WTC11 (cell line): ENCODE measurements at regions not wholly inside any gene's neighbourhood (a gene's known extent, or its start where the extent isn't known, plus 50 kb on each side); places are given as distances from the start of the nearest gene placed in this dataset.

Source experiments
- ATAC-seq: fragments of 200-7000 bp; cut with Tn5 transposase; 2 replicates; pipeline ENCODE4 v1.10.0; 2021; ENCODE audit warnings: mild to moderate bottlenecking, moderate library complexity
- CTCF ChIA-PET: fragments of 300-600 bp; sonication (Branson Sonifier 250); formaldehyde crosslinking; loops from one replicate; lab custom pipeline; 2021; ENCODE audit warnings: antibody characterized with exemption; lab: Charles Lee
- POLR2A ChIA-PET: fragments of 350-600 bp; sonication (Branson Sonifier 250); formaldehyde crosslinking; loops from one replicate; lab custom pipeline; 2021; ENCODE audit warnings: antibody characterized with exemption; lab: Charles Lee
- DNase-seq: peaks from one replicate; pipeline ENCODE4 v3.0.0; 2021; ENCODE audit warnings: low spot score
- H3K27ac Mint-ChIP-seq: 2 replicates; pipeline ENCODE4 v1.8.0; 2021; ENCODE audit warnings: mixed read lengths
- H3K27me3 Mint-ChIP-seq: 2 replicates; pipeline ENCODE4 v1.8.0; 2021; ENCODE audit warnings: low read depth, mild to moderate bottlenecking, moderate library complexity, mixed read lengths
- H3K36me3 Mint-ChIP-seq: 2 replicates; pipeline ENCODE4 v1.8.0; 2021; ENCODE audit warnings: mixed read lengths
- H3K4me1 Mint-ChIP-seq: 2 replicates; pipeline ENCODE4 v1.8.0; 2022; ENCODE audit warnings: mixed read lengths
- H3K4me3 Mint-ChIP-seq: 2 replicates; pipeline ENCODE4 v1.8.0; 2021; ENCODE audit warnings: mild to moderate bottlenecking, moderate library complexity, mixed read lengths
- H3K9me3 Mint-ChIP-seq: 2 replicates; pipeline ENCODE4 v1.8.0; 2021; ENCODE audit warnings: mixed read lengths
- CREB1 ChIP-seq: sonication (generic); formaldehyde crosslinking; IDR thresholded peaks from 2 replicates; pipeline ENCODE4 v1.8.0; 2023; ENCODE audit warnings: mild to moderate bottlenecking, missing genetic modification reagents
- EMX1 ChIP-seq: fragments of 250-450 bp; sonication (Bioruptor Pico); IDR thresholded peaks from 2 replicates; pipeline ENCODE4 v1.8.0; 2021; ENCODE audit warnings: mild to moderate bottlenecking
- FOXJ3 ChIP-seq: sonication (generic); formaldehyde crosslinking; IDR thresholded peaks from 2 replicates; pipeline ENCODE4 v1.9.0; 2021; ENCODE audit warnings: missing genetic modification reagents, mild to moderate bottlenecking, borderline replicate concordance
- GRHL2 ChIP-seq: fragments of 250-450 bp; sonication (Bioruptor Pico); IDR thresholded peaks from 2 replicates; pipeline ENCODE4 v1.8.0; 2022; ENCODE audit warnings: mild to moderate bottlenecking, moderate library complexity; ENCODE audit not compliant: insufficient replicate concordance, severe bottlenecking
- KAT7 ChIP-seq: sonication (generic); formaldehyde crosslinking; IDR thresholded peaks from 2 replicates; pipeline ENCODE4 v1.8.1; 2023; ENCODE audit warnings: missing genetic modification reagents, mild to moderate bottlenecking, borderline replicate concordance
- MLX ChIP-seq: sonication (generic); formaldehyde crosslinking; IDR thresholded peaks from 2 replicates; pipeline ENCODE4 v1.8.1; 2023; ENCODE audit warnings: mild to moderate bottlenecking, missing genetic modification reagents, moderate library complexity
- NR3C1 ChIP-seq: sonication (generic); formaldehyde crosslinking; conservative IDR thresholded peaks from 2 replicates; pipeline ENCODE4 v1.8.1; 2023; ENCODE audit warnings: low read depth, mild to moderate bottlenecking, missing genetic modification reagents
- SMAD4 ChIP-seq: sonication (generic); formaldehyde crosslinking; IDR thresholded peaks from 2 replicates; pipeline ENCODE4 v1.8.0; 2022; ENCODE audit warnings: mild to moderate bottlenecking, missing genetic modification reagents
- USF1 ChIP-seq: sonication (generic); formaldehyde crosslinking; IDR thresholded peaks from 2 replicates; pipeline ENCODE4 v1.8.0; 2022; ENCODE audit warnings: mild to moderate bottlenecking, missing genetic modification reagents
- ZBTB21 ChIP-seq: sonication (generic); formaldehyde crosslinking; IDR thresholded peaks from 2 replicates; pipeline ENCODE4 v1.8.1; 2023; ENCODE audit warnings: mild to moderate bottlenecking, missing genetic modification reagents, borderline replicate concordance
- ZBTB43 ChIP-seq: sonication (generic); formaldehyde crosslinking; IDR thresholded peaks from 2 replicates; pipeline ENCODE4 v1.8.1; 2023; ENCODE audit warnings: mild to moderate bottlenecking, missing genetic modification reagents
- ZNF219 ChIP-seq: sonication (generic); formaldehyde crosslinking; IDR thresholded peaks from 2 replicates; pipeline ENCODE4 v1.8.0; 2023; ENCODE audit warnings: missing genetic modification reagents, mild to moderate bottlenecking, borderline replicate concordance
- ZNF232 ChIP-seq: sonication (generic); formaldehyde crosslinking; IDR thresholded peaks from 2 replicates; pipeline ENCODE4 v1.8.0; 2022; ENCODE audit warnings: mild to moderate bottlenecking, missing genetic modification reagents
- ZNF317 ChIP-seq: sonication (generic); formaldehyde crosslinking; IDR thresholded peaks from 2 replicates; pipeline ENCODE4 v1.8.1; 2023; ENCODE audit warnings: low read depth, mild to moderate bottlenecking, moderate library complexity, missing genetic modification reagents, borderline replicate concordance
- ZNF532 ChIP-seq: fragments of 250-450 bp; sonication (Bioruptor Pico); IDR thresholded peaks from 2 replicates; pipeline ENCODE4 v1.9.0; 2021; ENCODE audit warnings: mild to moderate bottlenecking, borderline replicate concordance
- ZSCAN18 ChIP-seq: fragments of 250-450 bp; sonication (Bioruptor Pico); IDR thresholded peaks from 2 replicates; pipeline ENCODE4 v2.1.2; 2022; ENCODE audit warnings: mild to moderate bottlenecking, moderate library complexity

GRCh38 chrX:131763674-131764073, 219.8 kb downstream of the OR13H1 start:
- no peaks in the 10 kb centered on the region for H3K27me3 Mint-ChIP-seq

GRCh38 chrX:131764216-131764615, 220.3 kb downstream of the OR13H1 start:
- no peak for DNase-seq
- POLR2A ChIA-PET, result no interaction called here
- peaks cover 82% of the 10 kb centered on the region for H3K36me3 Mint-ChIP-seq
- TF ChIP-seq GRHL2, result no peak
- no peak for TF ChIP-seq EMX1
- no peak for TF ChIP-seq USF1
- no peak for TF ChIP-seq CREB1 (CRISPR knock-in tag)
- TF ChIP-seq NR3C1 (CRISPR knock-in tag), result no peak
- no peak for TF ChIP-seq ZSCAN18 (CRISPR knock-in tag)
- TF ChIP-seq ZBTB21 (CRISPR knock-in tag), result no peak
- TF ChIP-seq, all 79 proteins: peak for 0
- Mint-ChIP-seq H3K9me3 (peaks cover 9% of the 10 kb centered on the region), H3K27ac (no peak overlapping the region), H3K4me3 (no peak overlapping the region), H3K4me1 (no peaks in the 10 kb centered on the region), H3K27me3 (no peaks in the 10 kb centered on the region)
- no peak for ATAC-seq
- CTCF ChIA-PET, result no interaction called here

More at GRCh38 chrX:131763674-131764073, 219.8 kb downstream of the OR13H1 start:
- ATAC-seq, result peak; percentile 41; the same call in 1 of the 2 replicates
- peaks cover 82% of the 10 kb centered on the region for H3K36me3 Mint-ChIP-seq
- TF ChIP-seq SMAD4 (CRISPR knock-in tag), result no peak
- no peak for TF ChIP-seq ZNF219
- TF ChIP-seq KAT7 (CRISPR knock-in tag), result no peak
- TF ChIP-seq ZBTB43 (CRISPR knock-in tag), result no peak
- no peak for TF ChIP-seq ZNF317
- TF ChIP-seq MLX (CRISPR knock-in tag), result no peak
- TF ChIP-seq GRHL2, result no peak
- TF ChIP-seq FOXJ3 (CRISPR knock-in tag), result no peak
- no peak for TF ChIP-seq ZNF232 (CRISPR knock-in tag)
- no peak for TF ChIP-seq ZNF532 (CRISPR knock-in tag)
- TF ChIP-seq, all 79 proteins: peak for 0
- ChIA-PET CTCF (no interaction called here), POLR2A (no interaction called here)
- no peak for DNase-seq
- Mint-ChIP-seq H3K9me3 (peaks cover 9% of the 10 kb centered on the region), H3K4me1 (no peaks in the 10 kb centered on the region), H3K27ac (no peak overlapping the region), H3K4me3 (no peak overlapping the region)
